GM12878 (cell line): ENCODE measurements at regions not wholly inside any gene's neighbourhood (a gene's known extent, or its start where the extent isn't known, plus 50 kb on each side); places are given as distances from the start of the nearest gene placed in this dataset.

ENCODE experiments used
- ATAC-seq: fragments of 200-7000 bp; cut with Tn5 transposase; 3 replicates; pipeline ENCODE4 v1.9.1; 2020; ENCODE audit warnings: mild to moderate bottlenecking, moderate library complexity
- BruUV-seq: library from RNA; stranded (reverse); fragments of 400-500 nt; replicated peaks from 2 replicates; lab custom pipeline; 2021; lab: Mats Ljungman, UMichigan
- CTCF ChIA-PET: fragments of 300-600 bp; sonication (Branson Sonifier 250); formaldehyde crosslinking; extraction: SDS; loops from one replicate; lab custom pipeline; 2021; ENCODE audit warnings: inconsistent platforms; lab: Yijun Ruan, JAX
- POLR2A ChIA-PET: fragments of 350-600 bp; formaldehyde crosslinking; extraction: SDS; loops from one replicate; lab custom pipeline; 2021; ENCODE audit warnings: inconsistent platforms; lab: Charles Lee
- RAD21 ChIA-PET: fragments of 300-600 bp; sonication (Branson Sonifier 250); formaldehyde crosslinking; loops from one replicate; lab custom pipeline; 2023; ENCODE audit warnings: antibody characterized with exemption; ENCODE audit not compliant: unreplicated experiment; lab: Charles Lee
- SMC1A ChIA-PET: fragments of 300-600 bp; sonication (Branson Sonifier 250); formaldehyde crosslinking; loops from one replicate; lab custom pipeline; 2023; ENCODE audit not compliant: unreplicated experiment, uncharacterized antibody; lab: Charles Lee
- DNase-seq: peaks from one replicate; pipeline ENCODE4 v3.0.0-alpha.2; 2011; ENCODE audit warnings: low read depth, low spot score
- FAIRE-seq: peaks from 3 replicates; lab custom pipeline; 2011; peaks lifted over from hg19 to GRCh38; lab: Jason Lieb, UNC
- H2AFZ ChIP-seq: 2 replicates; pipeline ENCODE4 v1.6.0; 2011; ENCODE audit warnings: low read depth, low read length, control low read depth; ENCODE audit not compliant: control insufficient read depth
- H3K27ac ChIP-seq: 2 replicates; pipeline ENCODE4 v1.5.1; 2011; ENCODE audit warnings: control low read depth; ENCODE audit not compliant: control insufficient read depth, insufficient read depth
- H3K27me3 ChIP-seq, 2 experiments: replicated peaks in 1 of 2; 2 replicates each; pipeline versions ENCODE4 v1.6.0 to v1.6.1; 2011; ENCODE audit warnings: low read length in 1 of 2; ENCODE audit not compliant: control insufficient read depth in 2 of 2, insufficient read depth in 2 of 2
- H3K36me3 ChIP-seq, 2 experiments: 2 replicates each; pipeline ENCODE4 v1.5.1; 2011; ENCODE audit warnings: low read length in 1 of 2; ENCODE audit not compliant: control insufficient read depth in 2 of 2, insufficient read depth in 2 of 2
- H3K4me1 ChIP-seq: 2 replicates; pipeline ENCODE4 v1.6.1; 2011; ENCODE audit warnings: mild to moderate bottlenecking, low read length, moderate library complexity, mixed read lengths; ENCODE audit not compliant: control insufficient read depth, insufficient read depth
- H3K4me2 ChIP-seq: 2 replicates; pipeline ENCODE4 v1.6.0; 2011; ENCODE audit warnings: control low read depth; ENCODE audit not compliant: control insufficient read depth, insufficient read depth
- H3K4me3 ChIP-seq: fragments of 200-600 bp; sonication (generic); 2 replicates; pipeline ENCODE4 v1.5.1; 2016
- H3K79me2 ChIP-seq: 2 replicates; pipeline ENCODE4 v1.6.0; 2011; ENCODE audit warnings: low read length; ENCODE audit not compliant: control insufficient read depth, insufficient read depth
- H3K9ac ChIP-seq: 2 replicates; pipeline ENCODE4 v1.8.0; 2011; ENCODE audit warnings: low read length, control low read depth, mixed read lengths; ENCODE audit not compliant: control insufficient read depth, insufficient read depth
- H3K9me3 ChIP-seq: replicated peaks from 3 replicates; pipeline ENCODE4 v1.5.1; 2011; ENCODE audit warnings: mild to moderate bottlenecking, low read length; ENCODE audit not compliant: control insufficient read depth, insufficient read depth
- H4K20me1 ChIP-seq: 2 replicates; pipeline ENCODE4 v1.6.0; 2011; ENCODE audit not compliant: control insufficient read depth, insufficient read depth
- ATF3 ChIP-seq: IDR thresholded peaks from 2 replicates; pipeline ENCODE4 v1.6.1; 2011; ENCODE audit warnings: low read depth, mild to moderate bottlenecking, low read length, moderate library complexity, borderline replicate concordance; ENCODE audit errors: extremely low read depth
- IKZF2 ChIP-seq, 2 experiments: fragments of 450-650 bp; IDR thresholded peaks; 2 replicates each; pipeline ENCODE4 v1.6.1; 2017; ENCODE audit warnings: mild to moderate bottlenecking in 2 of 2, moderate library complexity in 2 of 2
- NKRF ChIP-seq: fragments of 450-650 bp; conservative IDR thresholded peaks from 2 replicates; pipeline ENCODE4 v1.6.1; 2017; ENCODE audit warnings: mild to moderate bottlenecking, moderate library complexity
- NRF1 ChIP-seq: conservative IDR thresholded peaks from 2 replicates; pipeline ENCODE4 v1.6.1; 2011; ENCODE audit warnings: mild to moderate bottlenecking, low read depth, low read length, improper control_type of control experiment
- RB1 ChIP-seq: fragments of 450-650 bp; formaldehyde crosslinking; IDR thresholded peaks from 2 replicates; pipeline ENCODE4 v1.6.1; 2017; ENCODE audit warnings: mild to moderate bottlenecking, borderline replicate concordance
- SIX5 ChIP-seq: IDR thresholded peaks from 2 replicates; pipeline ENCODE4 v1.6.1; 2011; ENCODE audit warnings: mild to moderate bottlenecking, low read depth, low read length, moderate library complexity; ENCODE audit not compliant: severe bottlenecking
- SMARCA5 ChIP-seq: fragments of 450-650 bp; IDR thresholded peaks from 2 replicates; pipeline ENCODE4 v1.6.1; 2017; ENCODE audit warnings: mild to moderate bottlenecking
- SREBF2 ChIP-seq: IDR thresholded peaks from 2 replicates; pipeline ENCODE4 v1.6.1; 2012; ENCODE audit warnings: mild to moderate bottlenecking, low read length
- TAF1 ChIP-seq: IDR thresholded peaks from 2 replicates; pipeline ENCODE4 v1.6.1; 2011; ENCODE audit warnings: mild to moderate bottlenecking, low read depth, low read length, borderline replicate concordance
- ZBTB11 ChIP-seq: fragments of 450-650 bp; formaldehyde crosslinking; IDR thresholded peaks from 2 replicates; pipeline ENCODE4 v1.5.0; 2022; ENCODE audit warnings: mild to moderate bottlenecking, missing genetic modification characterization
- ZBTB33 ChIP-seq: fragments of 450-650 bp; IDR thresholded peaks from 2 replicates; pipeline ENCODE4 v1.6.1; 2017; ENCODE audit warnings: mild to moderate bottlenecking
- WGBS: methylation state at CpG from one replicate; pipeline ENCODE4 v1.1.6; 2016; ENCODE audit warnings: low lambda C conversion rate; ENCODE audit not compliant: insufficient replicate concordance, insufficient coverage; ENCODE audit errors: missing lambda C conversion rate; 5-methylcytosine and 5-hydroxymethylcytosine counted together
- in situ Hi-C: fragments of 300-500 bp; cut with MboI; formaldehyde crosslinking; loops from 9 replicates; pipeline ENCODE4 v1.14.3; 2018; ENCODE audit warnings: mixed read lengths
- intact Hi-C: fragments of 100-400 bp; cut with micrococcal nuclease; formaldehyde crosslinking; loops from one replicate; pipeline ENCODE4 v1.14.2; 2022; ENCODE audit not compliant: unreplicated experiment

DNA sequence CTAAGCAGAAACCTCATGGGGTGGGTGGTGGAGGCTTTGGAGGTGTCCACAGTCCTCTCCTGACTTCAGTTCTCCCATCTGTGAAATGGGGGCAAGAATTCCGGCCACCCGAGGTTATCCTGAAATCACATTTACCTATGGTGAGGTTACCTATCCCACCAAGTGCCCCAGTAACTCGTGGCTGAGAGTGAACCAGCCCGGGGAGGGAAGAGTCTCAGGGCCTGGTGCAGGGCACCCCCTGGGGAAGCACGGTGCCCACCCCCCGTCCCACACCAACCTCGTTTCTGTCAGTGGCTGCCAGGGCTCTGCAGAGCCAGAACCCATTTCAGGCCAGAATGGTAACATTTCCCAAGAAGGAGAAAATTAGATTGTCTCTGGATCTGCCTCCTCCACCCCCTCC, 83.7 kb upstream of the VSTM2B start:
- Histone ChIP-seq H3K36me3 (no peaks in the 10 kb centered on the region), H3K79me2 (no peaks in the 10 kb centered on the region), H2AFZ (no peak overlapping the region), H4K20me1 (no peaks in the 10 kb centered on the region), H3K4me3 (no peak overlapping the region), H3K4me2 (no peak overlapping the region), H3K27ac (no peak overlapping the region), H3K9ac (no peak overlapping the region), H3K27me3 (no peaks in the 10 kb centered on the region), H3K4me1 (no peaks in the 10 kb centered on the region), H3K9me3 (no peaks in the 10 kb centered on the region; the same call in 2 of the 3 replicates)
- DNase-seq (no peak), ATAC-seq (no peak), FAIRE-seq (no peak)
- TF ChIP-seq NKRF (no peak), SREBF2 (no peak), SIX5 (no peak)
- in situ Hi-C loops: no loop called here
- RAD21 ChIA-PET: no interaction called here
- POLR2A ChIA-PET: no interaction called here
- 10% methylated on average over 7 of the region's 7 CpGs for WGBS
- no TSS peak for BruUV-seq
- CTCF ChIA-PET: no interaction called here
- SMC1A ChIA-PET: no interaction called here
- intact Hi-C loops: no loop called here

GRCh38 chr19:29442910-29443309, 82.9 kb upstream of the VSTM2B start:
- Histone ChIP-seq H3K79me2 (no peaks in the 10 kb centered on the region), H4K20me1 (no peaks in the 10 kb centered on the region), H3K9ac (no peak overlapping the region), H3K4me2 (no peak overlapping the region), H2AFZ (no peak overlapping the region), H3K27me3 (no peaks in the 10 kb centered on the region), H3K36me3 (no peaks in the 10 kb centered on the region), H3K27ac (no peak overlapping the region), H3K9me3 (no peaks in the 10 kb centered on the region; the same call in 2 of the 3 replicates), H3K4me1 (no peaks in the 10 kb centered on the region), H3K4me3 (no peak overlapping the region)
- in situ Hi-C loops (no loop called here), intact Hi-C loops (no loop called here)
- ChIA-PET POLR2A (no interaction called here), RAD21 (no interaction called here), CTCF (no interaction called here), SMC1A (no interaction called here)
- no peak for ATAC-seq
- BruUV-seq: no TSS peak
- WGBS: 2% methylated on average over 5 of the region's 5 CpGs
- FAIRE-seq: no peak
- no peak for DNase-seq
- TF ChIP-seq ATF3: no peak
- no peak for TF ChIP-seq TAF1
- no peak for TF ChIP-seq ZBTB11
- TF ChIP-seq ZBTB33: no peak
- no peak for TF ChIP-seq IKZF2 (IDR thresholded peaks at IDR 0.05)
- TF ChIP-seq RB1: no peak
- no peak for TF ChIP-seq SMARCA5
- no peak for TF ChIP-seq NRF1
